ENCODE measurements at regions not wholly inside any gene's neighbourhood (a gene's known extent, or its start where the extent isn't known, plus 50 kb on each side); places are given as distances from the start of the nearest gene placed in this dataset.
A peak's percentile ranks its signal among the peaks of the same experiment; 100 is the strongest.
"Not testable (repeated sequence)": the region's sequence is repeated elsewhere in the genome, so short reads cannot be mapped to it uniquely, and the experiment has no call there.

- ATAC-seq = no peak
- no peak for DNase-seq (ENCODE audit: low spot score)
These were observed 226.1 kb upstream of the PIK3R1 start for GRCh38 chr5:67989456-67989855.

DNA sequence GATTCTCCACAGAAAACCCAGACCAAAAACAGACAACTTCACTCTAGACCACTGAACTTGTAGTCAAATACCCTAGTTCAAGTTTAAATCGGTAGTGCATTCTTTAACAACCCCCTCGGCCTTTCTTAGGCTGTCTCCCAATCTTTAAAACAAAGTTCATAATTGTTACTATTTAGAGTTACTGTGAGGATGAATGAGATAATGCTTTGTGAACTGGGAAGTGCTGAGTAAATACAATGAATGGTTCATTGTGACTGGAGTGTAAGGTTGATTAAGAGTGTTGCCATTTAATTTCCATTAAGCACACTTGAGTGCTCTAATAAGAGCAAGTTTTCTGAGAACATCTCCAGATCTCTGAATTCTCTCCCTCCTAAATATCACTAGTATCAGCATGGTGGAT is 228.8 kb upstream of the PIK3R1 start:
- ATAC-seq = no peak
- DNase-seq (ENCODE audit: low spot score) = no peak

GRCh38 chr5:67985686-67986387 is 229.7 kb upstream of the PIK3R1 start:
- ATAC-seq (no peak), DNase-seq (ENCODE audit: low spot score) (no peak)

GRCh38 chr5:67984546-67984945 is 231.0 kb upstream of the PIK3R1 start:
- no peak for ATAC-seq
- no peak for DNase-seq (ENCODE audit: low spot score)

GRCh38 chr5:67983251-67984110 is 232.1 kb upstream of the PIK3R1 start:
- no peak for DNase-seq (ENCODE audit: low spot score)

GRCh38 chr5:67982160-67982559 is 233.4 kb upstream of the PIK3R1 start:
- DNase-seq (ENCODE audit: low spot score); ATAC-seq: not testable (repeated sequence)

More at GRCh38 chr5:67983251-67984110, 232.1 kb upstream of the PIK3R1 start:
- no peak for ATAC-seq

GRCh38 chr5:67978171-67978570 is 237.4 kb upstream of the PIK3R1 start:
- ATAC-seq (no peak), DNase-seq (ENCODE audit: low spot score) (no peak)

- no peak for DNase-seq (ENCODE audit: low spot score)
- ATAC-seq = no peak
These were observed 238.5 kb upstream of the PIK3R1 start for GRCh38 chr5:67976891-67977601.

DNA sequence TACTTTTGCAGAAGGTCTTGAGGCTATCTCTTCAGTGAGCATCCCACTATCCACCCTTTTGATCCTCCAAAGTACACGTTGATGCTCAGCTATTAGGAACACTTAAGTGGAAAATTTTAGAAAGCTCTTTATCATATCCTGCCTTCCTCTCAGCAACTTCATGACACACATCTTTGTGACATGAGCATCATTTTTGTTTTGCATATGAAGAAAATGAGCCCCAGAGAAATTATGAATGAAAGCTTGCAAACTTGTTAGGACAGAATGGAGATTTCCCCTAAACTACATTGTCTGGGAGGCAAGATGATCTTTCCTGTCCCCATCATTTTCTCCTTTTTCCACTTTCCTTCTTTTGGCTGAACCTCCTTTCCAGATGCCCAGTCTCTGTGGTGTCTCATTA is 239.4 kb upstream of the PIK3R1 start:
- ATAC-seq = no peak
- no peak for DNase-seq (ENCODE audit: low spot score)

DNA sequence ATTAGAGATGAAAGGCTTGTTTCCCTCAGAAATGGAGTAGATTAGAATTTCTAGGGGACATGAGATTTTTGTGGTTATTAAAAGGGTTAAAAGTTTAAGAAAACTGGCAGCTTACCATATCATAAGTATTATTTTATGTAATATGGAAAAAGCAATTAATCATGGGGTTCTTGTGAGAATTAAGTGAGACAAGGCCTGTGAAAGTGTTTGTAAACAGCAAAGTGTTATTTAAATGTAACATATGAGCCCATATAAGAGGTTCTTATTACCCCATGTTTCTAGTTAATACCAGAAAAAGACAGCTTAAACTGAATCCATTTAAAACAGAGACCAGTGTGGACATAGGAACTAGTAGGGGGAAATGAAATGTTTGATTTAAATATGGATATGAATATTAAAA is 241.1 kb upstream of the PIK3R1 start:
- DNase-seq (ENCODE audit: low spot score) (no peak), ATAC-seq (no peak)

- DNase-seq (ENCODE audit: low spot score) (no peak), ATAC-seq (peak; percentile 74)
These were observed 241.5 kb upstream of the PIK3R1 start for GRCh38 chr5:67974054-67974453.

- DNase-seq (ENCODE audit: low spot score) = peak; percentile 66
- ATAC-seq = peak; percentile 74
These were observed 243.4 kb upstream of the PIK3R1 start for GRCh38 chr5:67971971-67972821.

DNA sequence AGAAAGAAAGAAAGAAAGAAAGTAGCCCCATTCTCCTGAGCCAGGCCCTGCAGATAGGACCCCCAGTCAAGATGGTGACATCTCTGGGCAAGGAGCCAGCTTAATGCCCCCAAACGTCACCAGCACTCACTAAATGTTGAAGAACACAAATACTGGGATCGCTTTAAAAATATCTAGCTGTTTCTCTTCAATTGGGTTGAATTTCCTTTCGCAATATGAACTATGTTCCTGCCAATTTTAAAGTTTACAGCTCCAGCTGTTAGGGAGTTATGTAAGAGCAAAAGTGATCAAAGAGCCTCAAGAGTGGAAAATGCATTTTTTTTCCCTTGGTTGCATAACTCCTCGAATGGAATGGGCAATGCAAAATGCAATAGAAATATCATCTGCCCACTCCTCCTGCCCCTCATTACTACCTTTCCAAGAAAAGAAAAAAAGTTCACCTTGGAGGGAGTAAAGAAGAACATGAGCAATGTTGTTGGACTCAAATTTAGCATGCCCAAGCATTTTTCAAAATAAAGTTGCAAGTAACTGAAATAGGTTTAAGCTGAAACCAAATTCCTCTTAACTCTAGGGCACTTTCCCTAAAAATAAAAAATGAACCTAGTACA is 244.2 kb upstream of the PIK3R1 start:
- ATAC-seq (peak; percentile 49), DNase-seq (ENCODE audit: low spot score) (peak; percentile 65)

DNA sequence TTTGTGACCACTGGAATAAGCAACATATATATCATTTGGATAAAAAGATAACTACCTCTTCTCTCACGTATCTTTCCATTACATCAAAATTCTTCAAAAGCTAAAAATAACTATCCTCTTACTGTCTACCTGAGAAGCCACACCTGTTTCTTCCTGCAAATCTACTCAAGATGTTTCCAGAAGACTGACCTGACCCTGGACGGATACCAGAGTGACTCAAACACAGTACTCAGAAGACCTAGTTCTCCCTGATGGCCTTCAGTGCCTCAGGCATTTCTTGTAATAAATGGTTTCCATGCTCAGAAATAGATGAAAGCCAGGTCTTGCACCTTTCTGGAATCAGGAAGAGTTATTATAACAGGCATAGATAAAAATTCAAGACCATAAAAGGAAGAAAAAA is 245.9 kb upstream of the PIK3R1 start:
- ATAC-seq (no peak), DNase-seq (ENCODE audit: low spot score) (no peak)

DNA sequence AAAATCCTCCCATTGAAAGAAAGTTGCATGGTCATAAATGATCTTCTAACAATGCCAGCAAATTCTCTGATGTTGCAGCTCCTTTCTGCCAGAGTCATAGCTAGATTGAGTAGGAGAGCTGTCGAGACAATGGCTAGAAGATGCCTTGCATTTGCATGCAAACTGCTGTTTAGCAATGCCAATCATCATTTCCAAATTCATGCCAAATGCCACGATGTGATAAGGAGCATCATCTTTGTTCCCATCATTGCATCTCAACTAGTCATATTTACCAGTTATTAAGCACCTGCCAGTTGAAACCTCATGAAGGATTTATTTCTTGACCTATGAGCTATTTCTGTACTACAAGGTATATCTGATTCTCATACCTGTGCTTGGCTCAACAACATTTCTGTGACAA is 246.4 kb upstream of the PIK3R1 start:
- DNase-seq (ENCODE audit: low spot score) = no peak
- no peak for ATAC-seq

DNA sequence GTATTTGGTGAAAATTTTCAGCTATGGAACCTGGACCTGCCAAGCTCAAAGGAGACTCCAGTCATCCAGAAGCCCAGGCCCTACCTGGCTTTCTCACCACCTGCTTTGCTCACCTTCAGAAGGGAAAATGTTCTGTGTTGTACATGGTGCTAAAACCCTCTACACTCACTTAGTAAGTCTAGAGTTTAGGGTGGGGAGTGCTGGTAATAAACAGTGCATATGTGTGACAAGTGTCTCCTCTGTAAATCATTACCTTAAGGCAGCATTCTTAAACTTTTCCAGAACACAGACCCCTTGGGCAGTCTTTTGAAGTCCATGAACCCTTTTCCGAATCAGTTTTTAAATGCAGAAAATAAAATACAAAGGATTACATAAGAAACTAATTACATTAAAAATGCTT is 248.8 kb upstream of the PIK3R1 start:
- no peak for ATAC-seq
- DNase-seq (ENCODE audit: low spot score) = no peak

DNA sequence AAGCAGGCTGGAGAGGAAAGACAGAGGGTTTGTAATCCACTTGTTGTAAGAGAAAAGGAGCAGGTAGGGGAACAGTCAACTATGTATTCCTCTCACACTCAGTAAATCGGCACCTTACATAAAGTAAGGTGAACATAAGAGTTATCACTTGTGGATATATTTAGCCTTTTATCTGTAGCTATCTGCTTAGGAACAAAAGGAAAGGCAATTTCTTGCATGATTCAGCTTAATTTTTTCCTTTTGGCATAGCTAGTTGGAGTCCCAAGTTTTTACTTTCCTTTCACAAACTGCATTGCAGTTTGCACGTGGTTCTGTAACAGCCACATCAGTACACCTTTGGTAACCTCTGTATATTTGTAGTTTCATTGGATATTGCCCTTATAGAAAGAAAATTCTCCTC is 250.9 kb upstream of the PIK3R1 start:
- ATAC-seq = no peak

GRCh38 chr5:67963789-67964519 is 251.6 kb upstream of the PIK3R1 start:
- no peak for DNase-seq (ENCODE audit: low spot score)
- ATAC-seq = no peak

More for the DNA sequence above, 250.9 kb upstream of the PIK3R1 start:
- no peak for DNase-seq (ENCODE audit: low spot score)

DNA sequence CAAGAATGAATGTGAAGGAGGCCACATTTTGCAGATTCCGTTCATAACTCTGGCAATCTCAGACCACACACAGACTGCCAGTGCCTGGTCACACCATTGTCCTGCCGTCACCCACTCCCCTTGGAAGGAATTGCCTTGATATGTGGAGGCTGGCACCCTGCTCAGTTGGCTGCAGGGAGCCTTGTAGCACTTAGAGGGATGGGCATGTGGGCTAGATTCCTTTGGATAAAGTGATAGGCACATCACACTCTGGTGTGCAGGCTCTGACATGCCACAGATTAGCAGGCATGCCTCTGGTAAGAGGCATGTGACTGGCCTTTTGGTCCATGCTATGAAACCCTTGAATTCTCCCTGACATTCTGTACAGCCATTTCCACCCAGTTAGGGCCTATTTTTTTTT is 254.6 kb upstream of the PIK3R1 start:
- ATAC-seq (no peak), DNase-seq (ENCODE audit: low spot score) (no peak)

DNA sequence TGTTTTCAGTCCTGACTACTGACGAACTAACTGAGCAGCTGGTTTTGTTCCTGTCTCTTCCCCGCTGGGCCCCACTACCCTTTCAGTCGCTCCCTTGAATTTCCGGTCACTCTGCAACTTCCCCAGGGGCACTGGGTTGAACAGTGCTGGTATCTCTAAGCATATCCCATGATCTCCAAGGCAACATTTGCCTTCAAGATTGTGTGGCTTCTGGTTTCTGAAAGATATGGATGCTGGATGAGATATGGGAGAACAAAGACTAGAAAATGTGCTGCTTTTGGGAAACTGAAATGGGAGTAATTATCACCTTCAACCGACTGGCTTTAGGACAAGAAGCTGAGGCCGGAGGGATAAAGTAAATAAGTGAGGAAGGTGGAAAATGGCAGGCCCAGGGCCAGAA is 258.2 kb upstream of the PIK3R1 start:
- DNase-seq (ENCODE audit: low spot score) (no peak), ATAC-seq (no peak)
